Duodenal mucosa (tissue), 2 donors: ENCODE measurements at regions not wholly inside any gene's neighbourhood (a gene's known extent, or its start where the extent isn't known, plus 50 kb on each side); places are given as distances from the start of the nearest gene placed in this dataset.

Source experiments
- H3K27ac ChIP-seq: one replicate; pipeline ENCODE4 v1.7.0; 2013; ENCODE audit warnings: low read depth, low read length
- H3K27me3 ChIP-seq, 2 donors: one replicate each; pipeline ENCODE4 v1.7.0; 2013; ENCODE audit warnings: low read length in 2 of 2, control low read depth in 1 of 2; ENCODE audit not compliant: insufficient read depth in 2 of 2, control insufficient read depth in 1 of 2
- H3K36me3 ChIP-seq, 2 donors: one replicate each; pipeline ENCODE4 v1.7.0; 2013; ENCODE audit warnings: low read length in 2 of 2, control low read depth in 1 of 2; ENCODE audit not compliant: insufficient read depth in 2 of 2, control insufficient read depth in 1 of 2
- H3K4me1 ChIP-seq, 2 donors: one replicate each; pipeline ENCODE4 v1.7.0; 2013; ENCODE audit warnings: low read length in 2 of 2, control low read depth in 1 of 2; ENCODE audit not compliant: insufficient read depth in 2 of 2, control insufficient read depth in 1 of 2
- H3K4me3 ChIP-seq, 2 donors: one replicate each; pipeline ENCODE4 v1.7.0; 2013; ENCODE audit warnings: low read length in 2 of 2, low read depth in 1 of 2
- H3K9ac ChIP-seq, 2 donors: one replicate each; pipeline ENCODE4 v1.7.0; 2013; ENCODE audit warnings: low read length in 2 of 2, low read depth in 1 of 2
- H3K9me3 ChIP-seq, 2 donors: one replicate each; pipeline ENCODE4 v1.7.0; 2013; ENCODE audit warnings: low read length in 2 of 2, control low read depth in 1 of 2; ENCODE audit not compliant: control insufficient read depth in 1 of 2

- no peak overlapping the region for H3K4me3 ChIP-seq
- H3K36me3 ChIP-seq: no peaks in the 10 kb centered on the region
- H3K27ac ChIP-seq: no peak overlapping the region
- H3K9ac ChIP-seq: no peak overlapping the region
- no peaks in the 10 kb centered on the region for H3K4me1 ChIP-seq
- peaks cover 0 to 4% of the 10 kb centered on the region in 2 donors for H3K9me3 ChIP-seq
- H3K27me3 ChIP-seq: no peaks in the 10 kb centered on the region
Observed at GRCh38 chr5:44891116-44891515, 82.4 kb downstream of the MRPS30 start.

GRCh38 chr5:44900273-44900954 is 91.7 kb downstream of the MRPS30 start:
- Histone ChIP-seq H3K9me3 (peaks cover 0 to 5% of the 10 kb centered on the region in 2 donors), H3K4me1 (no peaks in the 10 kb centered on the region), H3K27ac (no peak overlapping the region), H3K9ac (no peak overlapping the region), H3K27me3 (no peaks in the 10 kb centered on the region), H3K4me3 (no peak overlapping the region), H3K36me3 (no peaks in the 10 kb centered on the region)

GRCh38 chr5:44907396-44907795 is 98.6 kb downstream of the MRPS30 start:
- Histone ChIP-seq H3K27ac (no peak overlapping the region), H3K27me3 (no peaks in the 10 kb centered on the region), H3K4me1 (no peaks in the 10 kb centered on the region), H3K4me3 (no peak overlapping the region), H3K36me3 (no peaks in the 10 kb centered on the region), H3K9me3 (peaks cover 0 to 5% of the 10 kb centered on the region in 2 donors), H3K9ac (no peak overlapping the region)

GRCh38 chr5:44909004-44909403 is 100.3 kb downstream of the MRPS30 start:
- Histone ChIP-seq H3K4me3 (no peak overlapping the region), H3K9me3 (peaks cover 0 to 5% of the 10 kb centered on the region in 2 donors), H3K9ac (no peak overlapping the region), H3K4me1 (no peaks in the 10 kb centered on the region), H3K27ac (no peak overlapping the region), H3K36me3 (no peaks in the 10 kb centered on the region), H3K27me3 (no peaks in the 10 kb centered on the region)

GRCh38 chr5:44911501-44911900 is 102.8 kb downstream of the MRPS30 start:
- no peaks in the 10 kb centered on the region for H3K27me3 ChIP-seq
- no peak overlapping the region for H3K9ac ChIP-seq
- H3K9me3 ChIP-seq: no peaks in the 10 kb centered on the region
- H3K27ac ChIP-seq: no peak overlapping the region
- no peak overlapping the region for H3K4me3 ChIP-seq
- no peaks in the 10 kb centered on the region for H3K36me3 ChIP-seq
- no peaks in the 10 kb centered on the region for H3K4me1 ChIP-seq

- Histone ChIP-seq H3K4me1 (no peaks in the 10 kb centered on the region), H3K36me3 (no peaks in the 10 kb centered on the region), H3K4me3 (no peak overlapping the region), H3K9ac (no peak overlapping the region), H3K9me3 (no peaks in the 10 kb centered on the region), H3K27me3 (no peaks in the 10 kb centered on the region), H3K27ac (no peak overlapping the region)
Observed at GRCh38 chr5:44914221-44914620, 105.5 kb downstream of the MRPS30 start.

- no peaks in the 10 kb centered on the region for H3K4me1 ChIP-seq
- H3K9me3 ChIP-seq: peaks cover 0 to 2% of the 10 kb centered on the region in 2 donors
- no peak overlapping the region for H3K27ac ChIP-seq
- no peaks in the 10 kb centered on the region for H3K27me3 ChIP-seq
- H3K4me3 ChIP-seq: no peak overlapping the region
- H3K36me3 ChIP-seq: no peaks in the 10 kb centered on the region
- no peak overlapping the region for H3K9ac ChIP-seq
Observed at GRCh38 chr5:44919560-44919959, 110.8 kb downstream of the MRPS30 start.

GRCh38 chr5:44927115-44927733 is 118.5 kb downstream of the MRPS30 start:
- Histone ChIP-seq H3K4me3 (no peak overlapping the region), H3K27ac (no peak overlapping the region)

GRCh38 chr5:44932922-44933585 is 124.3 kb downstream of the MRPS30 start:
- peaks cover 0 to 4% of the 10 kb centered on the region in 2 donors for H3K9me3 ChIP-seq
- H3K27ac ChIP-seq: no peak overlapping the region
- H3K36me3 ChIP-seq: no peaks in the 10 kb centered on the region
- no peak overlapping the region for H3K9ac ChIP-seq
- H3K27me3 ChIP-seq: no peaks in the 10 kb centered on the region
- peak overlapping the region in 1 of 2 donors; percentile 17 for H3K4me3 ChIP-seq
- H3K4me1 ChIP-seq: no peaks in the 10 kb centered on the region

More at GRCh38 chr5:44927115-44927733, 118.5 kb downstream of the MRPS30 start:
- Histone ChIP-seq H3K27me3 (no peaks in the 10 kb centered on the region), H3K9ac (no peak overlapping the region), H3K4me1 (no peaks in the 10 kb centered on the region), H3K9me3 (peaks cover 0 to 4% of the 10 kb centered on the region in 2 donors), H3K36me3 (no peaks in the 10 kb centered on the region)

GRCh38 chr5:44933686-44934085 is 124.9 kb downstream of the MRPS30 start:
- Histone ChIP-seq H3K4me1 (no peaks in the 10 kb centered on the region), H3K36me3 (no peaks in the 10 kb centered on the region), H3K4me3 (no peak overlapping the region), H3K27ac (no peak overlapping the region), H3K9ac (no peak overlapping the region), H3K27me3 (no peaks in the 10 kb centered on the region), H3K9me3 (peaks cover 0 to 4% of the 10 kb centered on the region in 2 donors)
